HG03469 (cell line): ENCODE measurements at regions not wholly inside any gene's neighbourhood (a gene's known extent, or its start where the extent isn't known, plus 50 kb on each side); places are given as distances from the start of the nearest gene placed in this dataset.

Experiments used
- ATAC-seq: cut with Tn5 transposase; IDR thresholded peaks from one replicate; pipeline ENCODE4 v1.9.1; 2021; ENCODE audit warnings: mild to moderate bottlenecking, moderate library complexity, moderate number of reproducible peaks; ENCODE audit not compliant: unreplicated experiment

DNA sequence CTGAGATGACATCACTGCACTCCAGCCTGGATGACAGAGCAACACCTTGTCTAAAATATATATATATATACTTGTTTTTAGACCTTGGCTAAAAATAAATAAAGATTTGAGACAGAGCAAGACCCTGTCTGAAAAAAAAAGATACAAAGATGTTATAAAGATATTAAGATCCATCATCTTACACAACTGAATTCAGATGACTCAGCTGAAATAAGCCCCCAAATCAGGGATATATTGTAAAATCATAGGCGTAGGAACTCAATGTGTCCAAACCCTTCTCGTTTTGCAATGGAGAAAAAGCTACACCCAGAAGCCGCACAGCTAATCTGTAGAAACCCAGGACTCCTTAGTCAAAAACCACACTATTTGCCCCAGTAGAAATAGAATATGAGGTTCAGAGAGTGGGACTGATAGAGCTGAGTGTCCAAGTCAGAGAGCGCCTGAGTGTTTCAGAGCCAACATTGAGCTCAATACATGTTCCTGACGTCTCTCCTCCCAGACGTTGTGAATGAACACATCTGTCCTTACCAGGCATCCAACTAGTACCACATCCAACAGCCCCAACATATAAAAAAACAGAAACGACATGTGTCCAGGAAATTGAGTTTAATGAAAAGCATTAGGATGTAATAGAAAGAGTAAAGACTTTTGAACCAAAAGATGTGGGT lies 207.9 kb upstream of the BLID start:
- ATAC-seq, result no peak

- no peak for ATAC-seq
Observed at GRCh38 chr11:122322329-122322728, 206.3 kb upstream of the BLID start.

GRCh38 chr11:122320671-122321070 lies 204.7 kb upstream of the BLID start:
- no peak for ATAC-seq

GRCh38 chr11:122319691-122320620 lies 203.9 kb upstream of the BLID start:
- no peak for ATAC-seq

DNA sequence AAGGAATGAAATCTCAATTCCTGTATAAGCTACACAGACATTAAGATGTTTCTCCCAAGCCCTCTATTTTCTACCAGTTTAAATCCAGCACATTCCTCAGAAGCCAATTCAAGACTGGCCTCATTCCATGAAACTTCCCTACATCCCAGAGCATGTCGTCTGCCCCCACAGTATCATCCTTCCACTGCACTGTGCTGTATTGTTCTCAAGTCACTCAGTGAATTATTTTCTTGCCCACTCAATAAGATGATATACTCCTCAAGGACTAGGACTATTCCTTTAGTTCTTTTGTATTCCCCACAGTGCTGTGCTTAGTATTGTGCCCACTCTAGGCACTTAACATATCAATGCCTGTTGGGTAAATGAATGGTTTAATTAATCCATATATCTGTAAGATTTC lies 203.1 kb upstream of the BLID start:
- no peak for ATAC-seq

DNA sequence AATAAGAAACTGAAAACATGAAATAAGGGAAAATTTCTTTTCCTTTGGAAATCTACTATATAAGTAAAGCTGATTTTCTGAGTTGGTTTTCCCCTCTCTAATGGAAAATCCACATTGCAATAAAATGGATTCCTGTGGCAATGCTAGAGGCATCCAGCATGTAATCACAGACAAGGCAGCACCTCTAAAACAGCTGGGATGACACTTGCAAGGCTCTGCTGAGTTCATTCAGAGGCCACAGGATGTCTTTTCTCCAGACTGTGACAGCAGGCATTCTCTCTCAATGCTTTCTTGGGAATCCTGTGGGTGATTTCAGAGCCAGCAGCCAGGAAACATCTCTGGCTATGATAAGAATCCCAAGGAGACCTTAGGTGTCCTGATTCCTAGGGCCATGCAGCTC lies 201.3 kb upstream of the BLID start:
- ATAC-seq, result no peak

GRCh38 chr11:122313581-122313980 lies 197.6 kb upstream of the BLID start:
- no peak for ATAC-seq

DNA sequence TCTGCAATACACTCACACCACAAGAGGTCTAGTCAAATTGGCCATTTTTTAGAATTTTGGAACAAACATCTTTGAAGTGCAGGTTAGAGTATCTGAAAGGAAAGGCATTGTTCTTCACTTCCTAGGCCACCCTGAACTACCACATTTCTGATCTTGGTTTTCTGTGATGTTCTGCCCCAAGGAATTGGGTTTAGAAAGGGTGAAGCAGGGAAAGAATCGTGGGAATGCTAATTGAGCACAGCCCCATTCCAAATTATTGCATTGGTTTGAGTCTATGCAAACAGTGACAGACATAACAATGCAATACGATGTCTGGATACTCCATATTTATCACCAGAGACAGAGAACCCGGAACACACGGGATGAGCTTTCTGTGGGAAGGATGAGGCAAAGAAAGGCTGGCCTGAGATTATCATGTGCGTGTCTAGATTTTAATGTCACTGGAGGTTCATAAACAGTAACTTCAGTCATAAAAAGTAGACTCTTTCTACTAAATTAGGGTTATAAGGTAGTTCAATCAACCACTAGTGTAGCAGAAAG lies 195.3 kb upstream of the BLID start:
- no peak for ATAC-seq

- no peak for ATAC-seq
Observed at GRCh38 chr11:122310766-122311165, 194.8 kb upstream of the BLID start.

GRCh38 chr11:122309262-122309925 lies 193.4 kb upstream of the BLID start:
- ATAC-seq, result no peak

DNA sequence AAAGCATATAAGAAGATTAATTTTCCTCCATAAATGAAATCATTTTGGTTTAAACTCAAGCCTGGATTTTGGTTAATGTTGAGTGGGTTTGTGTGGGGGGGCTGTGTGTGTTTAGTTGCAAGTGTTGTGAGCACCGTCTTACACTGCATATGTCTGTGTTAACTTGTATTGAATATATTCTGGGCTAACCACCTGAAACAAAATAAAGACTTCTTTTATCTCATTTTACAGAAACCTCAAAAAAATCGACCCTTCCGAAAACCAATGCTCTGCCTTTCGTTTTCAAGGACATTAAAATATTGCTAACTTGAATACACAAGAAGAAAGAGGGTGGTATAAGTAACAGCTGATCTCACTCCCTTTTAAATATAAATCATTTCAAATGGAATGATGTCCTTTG lies 192.2 kb upstream of the BLID start:
- ATAC-seq, result no peak

DNA sequence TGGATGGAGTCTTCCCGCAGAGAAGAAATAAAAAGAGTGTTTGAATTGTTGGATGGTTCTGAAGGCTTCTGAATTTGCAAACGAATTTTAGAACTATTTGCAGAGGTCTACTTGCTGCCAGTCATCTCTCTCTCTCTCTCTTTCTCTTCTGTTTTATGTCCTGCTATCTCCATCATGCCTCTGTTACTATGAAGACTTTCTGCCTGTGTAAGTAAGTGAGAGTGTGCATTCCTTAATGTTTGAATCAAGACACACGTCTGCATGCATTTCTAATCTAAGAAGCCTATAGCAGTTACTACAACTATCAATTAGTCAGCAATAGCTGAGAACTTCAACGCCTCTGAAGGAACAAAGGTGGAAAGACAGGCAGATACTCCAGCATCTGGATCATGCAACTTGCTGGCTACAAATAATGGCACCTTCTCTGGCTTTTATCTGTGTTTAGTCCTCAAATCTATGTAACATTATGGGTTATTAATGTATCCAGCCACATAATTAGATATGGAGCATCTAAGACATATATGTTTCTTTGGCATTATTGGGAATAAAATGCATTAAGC lies 191.5 kb upstream of the BLID start:
- no peak for ATAC-seq

GRCh38 chr11:122306831-122307391 lies 190.9 kb upstream of the BLID start:
- no peak for ATAC-seq

- no peak for ATAC-seq
Observed at GRCh38 chr11:122305426-122306320, 189.7 kb upstream of the BLID start.

DNA sequence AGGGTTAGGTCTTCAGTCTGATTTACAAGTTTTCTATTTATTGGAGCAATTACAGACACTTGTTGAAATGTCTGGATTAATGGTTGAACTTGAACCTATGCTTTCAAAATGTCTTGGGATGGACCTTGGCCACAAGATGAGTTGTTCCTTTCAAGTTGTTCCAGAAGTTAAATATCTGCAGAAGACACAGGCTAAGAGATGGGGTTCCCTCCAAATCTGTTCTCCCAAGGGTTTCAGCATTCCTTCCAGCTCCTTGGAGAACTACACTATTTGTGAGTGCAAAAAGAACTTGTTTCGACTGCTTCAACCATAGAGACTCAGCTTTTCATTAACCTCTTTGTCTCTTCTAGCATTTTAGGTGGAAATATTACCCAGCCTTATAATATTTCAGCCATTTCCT lies 189.0 kb upstream of the BLID start:
- ATAC-seq, result no peak

DNA sequence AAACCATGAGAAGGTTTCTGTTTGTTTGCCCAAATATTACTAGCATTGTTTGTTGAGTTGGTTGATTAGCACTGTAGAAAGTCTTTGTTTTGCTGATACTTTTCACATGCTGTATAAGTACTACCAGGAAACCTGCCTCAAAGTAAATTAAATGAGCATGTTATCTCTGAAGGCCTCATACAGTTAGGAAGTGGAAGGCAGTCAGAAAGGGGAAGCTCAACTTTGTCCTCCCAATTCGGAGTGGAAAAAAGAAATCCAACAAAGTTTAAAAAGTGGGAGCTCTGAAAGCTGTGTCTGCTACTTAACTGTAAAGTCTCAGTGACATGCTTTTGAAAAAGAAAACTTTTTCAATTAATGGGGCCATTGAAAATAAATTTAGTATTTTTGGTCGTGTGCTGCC lies 188.3 kb upstream of the BLID start:
- ATAC-seq, result no peak

GRCh38 chr11:122294041-122294440 lies 178.0 kb upstream of the BLID start:
- ATAC-seq, result no peak

DNA sequence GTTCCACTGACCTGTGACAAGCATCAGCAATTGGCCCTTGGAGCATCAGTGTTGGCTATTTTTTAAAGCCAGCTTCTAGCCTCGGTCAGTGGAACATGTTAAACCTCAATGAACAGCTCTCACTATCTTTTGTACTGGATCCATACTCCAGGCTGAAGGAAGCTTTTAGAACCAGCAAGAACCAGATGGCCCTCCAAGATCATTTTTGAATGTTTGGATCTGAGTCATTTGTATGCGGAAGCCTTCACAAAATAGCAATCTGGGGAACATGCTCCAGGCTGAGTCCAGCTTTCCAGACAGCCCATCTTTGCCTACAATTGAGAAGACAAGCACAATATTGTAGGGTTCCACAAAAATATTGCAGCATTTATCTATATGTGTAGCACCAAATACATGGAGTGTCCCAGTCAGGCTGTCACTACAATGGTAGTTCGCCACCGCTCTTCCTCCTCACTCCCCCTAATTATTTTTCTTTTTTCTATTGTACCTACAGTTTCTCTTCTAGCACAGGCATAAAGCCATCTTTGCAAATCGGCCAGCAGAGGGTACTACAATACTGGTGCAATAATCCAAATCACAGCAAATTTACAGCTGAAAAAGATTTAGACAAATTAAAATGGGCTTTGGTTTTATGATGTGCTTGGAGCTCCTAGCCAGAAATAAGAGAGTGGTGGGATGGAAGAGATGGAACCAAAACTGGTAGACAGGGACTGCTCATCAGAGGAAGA lies 177.4 kb upstream of the BLID start:
- no peak for ATAC-seq

DNA sequence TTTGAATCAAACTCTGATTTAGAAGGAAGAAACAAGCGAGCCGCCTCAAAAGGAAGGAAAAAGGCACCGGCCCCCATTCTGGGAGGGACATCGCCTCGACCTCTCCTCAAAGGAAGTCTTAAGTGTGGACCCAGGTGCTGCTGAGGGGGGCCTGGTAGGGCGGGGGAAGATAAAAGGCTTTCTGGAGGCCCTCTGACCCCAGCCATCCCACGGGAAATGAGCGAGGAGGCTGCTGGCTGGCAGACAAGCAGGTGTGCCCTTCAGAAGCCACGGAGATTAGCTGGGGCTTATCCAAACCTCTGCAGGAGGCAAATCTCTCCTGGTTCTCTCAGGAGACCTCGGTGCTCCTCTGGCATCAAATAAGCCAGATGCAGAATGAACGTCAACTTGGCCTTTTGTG lies 171.4 kb upstream of the BLID start:
- ATAC-seq, result no peak
